DOHH2 (cell line): ENCODE measurements at regions not wholly inside any gene's neighbourhood (a gene's known extent, or its start where the extent isn't known, plus 50 kb on each side); places are given as distances from the start of the nearest gene placed in this dataset.

Experiments used
- H3F3A ChIP-seq: fragments of 200-600 bp; sonication (generic), shearing (Covaris generic); 2 replicates; pipeline ENCODE4 v1.6.0; 2016; ENCODE audit warnings: antibody characterized with exemption, mild to moderate bottlenecking; ENCODE audit not compliant: control insufficient read depth, insufficient read depth
- H3K27ac ChIP-seq: fragments of 200-600 bp; sonication (generic); 2 replicates; pipeline ENCODE4 v1.5.1; 2014; ENCODE audit warnings: low read depth, mild to moderate bottlenecking, low read length, moderate library complexity
- H3K27me3 ChIP-seq: fragments of 200-600 bp; sonication (generic); 2 replicates; pipeline ENCODE4 v1.6.1; 2014; ENCODE audit warnings: mild to moderate bottlenecking, low read length, mixed read lengths; ENCODE audit not compliant: control insufficient read depth
- H3K36me3 ChIP-seq: fragments of 200-600 bp; sonication (generic); 2 replicates; pipeline ENCODE4 v1.6.1; 2014; ENCODE audit warnings: mild to moderate bottlenecking, low read length, moderate library complexity, mixed read lengths; ENCODE audit not compliant: control insufficient read depth
- H3K4me1 ChIP-seq: fragments of 200-600 bp; sonication (generic); 2 replicates; pipeline ENCODE4 v1.6.1; 2014; ENCODE audit warnings: mild to moderate bottlenecking, low read length, mixed read lengths; ENCODE audit not compliant: control insufficient read depth
- H3K4me2 ChIP-seq: fragments of 200-600 bp; sonication (generic); 2 replicates; pipeline ENCODE4 v1.6.0; 2014; ENCODE audit warnings: mild to moderate bottlenecking, low read length, moderate library complexity
- H3K4me3 ChIP-seq: fragments of 200-600 bp; sonication (generic); 2 replicates; pipeline ENCODE4 v1.5.1; 2014; ENCODE audit warnings: mild to moderate bottlenecking, low read length, mixed read lengths
- H3K79me2 ChIP-seq: fragments of 200-600 bp; sonication (generic); 2 replicates; pipeline ENCODE4 v1.6.1; 2014; ENCODE audit warnings: mild to moderate bottlenecking, low read length, mixed read lengths; ENCODE audit not compliant: control insufficient read depth
- H3K9me2 ChIP-seq: fragments of 200-600 bp; sonication (generic); replicated peaks from 2 replicates; pipeline ENCODE4 v1.6.1; 2014; ENCODE audit warnings: mild to moderate bottlenecking, low read length, mixed read lengths; ENCODE audit not compliant: control insufficient read depth
- H3K9me3 ChIP-seq: fragments of 200-600 bp; sonication (generic); 2 replicates; pipeline ENCODE4 v1.6.1; 2014; ENCODE audit warnings: antibody characterized with exemption, low read length, mixed read lengths; ENCODE audit not compliant: control insufficient read depth, insufficient read depth
- H4K20me1 ChIP-seq: fragments of 200-600 bp; sonication (generic); 2 replicates; pipeline ENCODE4 v1.6.0; 2014; ENCODE audit warnings: low read depth, mild to moderate bottlenecking, antibody characterized with exemption, low read length, moderate library complexity; ENCODE audit not compliant: control insufficient read depth, insufficient read depth
- CTCF ChIP-seq: fragments of 200-600 bp; sonication (generic); IDR thresholded peaks from one replicate; pipeline ENCODE4 v1.5.1; 2014; ENCODE audit warnings: antibody characterized with exemption, mild to moderate bottlenecking, low read depth, low read length; ENCODE audit not compliant: poor library complexity, severe bottlenecking
- EZH2phosphoT487 ChIP-seq: fragments of 200-600 bp; sonication (generic); IDR thresholded peaks from 2 replicates; pipeline ENCODE4 v1.6.1; 2017; ENCODE audit warnings: borderline replicate concordance, mild to moderate bottlenecking, antibody characterized with exemption, low read length, moderate library complexity, mixed read lengths

GRCh38 chr15:55126111-55126510 is 70.6 kb downstream of the RSL24D1 start:
- Histone ChIP-seq H3K79me2 (no peaks in the 10 kb centered on the region), H3K9me3 (no peaks in the 10 kb centered on the region), H4K20me1 (no peaks in the 10 kb centered on the region), H3K9me2 (no peaks in the 10 kb centered on the region), H3K4me3 (no peak overlapping the region), H3K4me2 (no peak overlapping the region), H3F3A (no peaks in the 10 kb centered on the region), H3K27me3 (no peaks in the 10 kb centered on the region), H3K27ac (no peak overlapping the region), H3K36me3 (no peaks in the 10 kb centered on the region), H3K4me1 (no peaks in the 10 kb centered on the region)
- no peak for TF ChIP-seq CTCF
- no peak for TF ChIP-seq EZH2phosphoT487

GRCh38 chr15:55124616-55125015 is 72.1 kb downstream of the RSL24D1 start:
- no peaks in the 10 kb centered on the region for H3K79me2 ChIP-seq
- no peak overlapping the region for H3K4me2 ChIP-seq
- H3K27ac ChIP-seq = no peak overlapping the region
- no peaks in the 10 kb centered on the region for H3K9me3 ChIP-seq
- no peaks in the 10 kb centered on the region for H3K9me2 ChIP-seq
- H3F3A ChIP-seq = no peaks in the 10 kb centered on the region
- H3K27me3 ChIP-seq = no peaks in the 10 kb centered on the region
- H3K4me1 ChIP-seq = no peaks in the 10 kb centered on the region
- no peaks in the 10 kb centered on the region for H4K20me1 ChIP-seq
- no peaks in the 10 kb centered on the region for H3K36me3 ChIP-seq
- no peak overlapping the region for H3K4me3 ChIP-seq
- TF ChIP-seq CTCF (no peak), EZH2phosphoT487 (no peak)

GRCh38 chr15:55118344-55118870 is 78.3 kb downstream of the RSL24D1 start:
- Histone ChIP-seq H3K36me3 (no peaks in the 10 kb centered on the region), H3K4me2 (no peak overlapping the region)

More at GRCh38 chr15:55118344-55118870, 78.3 kb downstream of the RSL24D1 start:
- no peak for TF ChIP-seq CTCF
- TF ChIP-seq EZH2phosphoT487 = no peak
- Histone ChIP-seq H3K9me2 (no peaks in the 10 kb centered on the region), H3K79me2 (no peaks in the 10 kb centered on the region), H4K20me1 (no peaks in the 10 kb centered on the region), H3K27me3 (no peaks in the 10 kb centered on the region), H3K4me3 (no peak overlapping the region), H3F3A (no peaks in the 10 kb centered on the region), H3K27ac (no peak overlapping the region), H3K9me3 (no peaks in the 10 kb centered on the region), H3K4me1 (no peaks in the 10 kb centered on the region)
